Ishikawa (cell line): ENCODE measurements at regions not wholly inside any gene's neighbourhood (a gene's known extent, or its start where the extent isn't known, plus 50 kb on each side); places are given as distances from the start of the nearest gene placed in this dataset.

Source experiments
- CEBPB ChIP-seq: IDR thresholded peaks from 2 replicates; pipeline ENCODE4 v1.6.1; 2012
- CREB1 ChIP-seq: IDR thresholded peaks from 2 replicates; pipeline ENCODE4 v1.6.1; 2012; ENCODE audit warnings: low read depth
- EP300 ChIP-seq: IDR thresholded peaks from 2 replicates; pipeline ENCODE4 v1.6.1; 2012; ENCODE audit warnings: borderline replicate concordance
- FOXM1 ChIP-seq: IDR thresholded peaks from 2 replicates; pipeline ENCODE4 v1.6.1; 2012; ENCODE audit warnings: low read depth, borderline replicate concordance
- RAD21 ChIP-seq: IDR thresholded peaks from 2 replicates; pipeline ENCODE4 v1.6.1; 2012; ENCODE audit warnings: low read depth
- TAF1 ChIP-seq: IDR thresholded peaks from 2 replicates; pipeline ENCODE4 v1.6.1; 2012; ENCODE audit warnings: low read depth, mild to moderate bottlenecking
- TCF12 ChIP-seq: IDR thresholded peaks from 2 replicates; pipeline ENCODE4 v1.6.1; 2012; ENCODE audit warnings: low read depth
- TEAD4 ChIP-seq: IDR thresholded peaks from 2 replicates; pipeline ENCODE4 v1.6.1; 2012
- USF1 ChIP-seq: IDR thresholded peaks from 2 replicates; pipeline ENCODE4 v1.6.1; 2012
- YY1 ChIP-seq: IDR thresholded peaks from 2 replicates; pipeline ENCODE4 v1.6.1; 2012; ENCODE audit warnings: low read depth
- TF ChIP-seq, protein P1 (sequence below): IDR thresholded peaks from 2 replicates; pipeline ENCODE4 v1.6.1; 2012; ENCODE audit warnings: low read depth, mild to moderate bottlenecking

GRCh38 chr15:25065876-25066275 lies 111.1 kb downstream of the SNRPN start:
- TF ChIP-seq, protein P1, sequence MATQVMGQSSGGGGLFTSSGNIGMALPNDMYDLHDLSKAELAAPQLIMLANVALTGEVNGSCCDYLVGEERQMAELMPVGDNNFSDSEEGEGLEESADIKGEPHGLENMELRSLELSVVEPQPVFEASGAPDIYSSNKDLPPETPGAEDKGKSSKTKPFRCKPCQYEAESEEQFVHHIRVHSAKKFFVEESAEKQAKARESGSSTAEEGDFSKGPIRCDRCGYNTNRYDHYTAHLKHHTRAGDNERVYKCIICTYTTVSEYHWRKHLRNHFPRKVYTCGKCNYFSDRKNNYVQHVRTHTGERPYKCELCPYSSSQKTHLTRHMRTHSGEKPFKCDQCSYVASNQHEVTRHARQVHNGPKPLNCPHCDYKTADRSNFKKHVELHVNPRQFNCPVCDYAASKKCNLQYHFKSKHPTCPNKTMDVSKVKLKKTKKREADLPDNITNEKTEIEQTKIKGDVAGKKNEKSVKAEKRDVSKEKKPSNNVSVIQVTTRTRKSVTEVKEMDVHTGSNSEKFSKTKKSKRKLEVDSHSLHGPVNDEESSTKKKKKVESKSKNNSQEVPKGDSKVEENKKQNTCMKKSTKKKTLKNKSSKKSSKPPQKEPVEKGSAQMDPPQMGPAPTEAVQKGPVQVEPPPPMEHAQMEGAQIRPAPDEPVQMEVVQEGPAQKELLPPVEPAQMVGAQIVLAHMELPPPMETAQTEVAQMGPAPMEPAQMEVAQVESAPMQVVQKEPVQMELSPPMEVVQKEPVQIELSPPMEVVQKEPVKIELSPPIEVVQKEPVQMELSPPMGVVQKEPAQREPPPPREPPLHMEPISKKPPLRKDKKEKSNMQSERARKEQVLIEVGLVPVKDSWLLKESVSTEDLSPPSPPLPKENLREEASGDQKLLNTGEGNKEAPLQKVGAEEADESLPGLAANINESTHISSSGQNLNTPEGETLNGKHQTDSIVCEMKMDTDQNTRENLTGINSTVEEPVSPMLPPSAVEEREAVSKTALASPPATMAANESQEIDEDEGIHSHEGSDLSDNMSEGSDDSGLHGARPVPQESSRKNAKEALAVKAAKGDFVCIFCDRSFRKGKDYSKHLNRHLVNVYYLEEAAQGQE, result no peak
- no peak for TF ChIP-seq RAD21
- TF ChIP-seq CEBPB, result no peak
- TF ChIP-seq TEAD4, result no peak
- TF ChIP-seq TAF1, result no peak
- TF ChIP-seq TCF12, result no peak
- TF ChIP-seq CREB1, result no peak
- TF ChIP-seq YY1, result no peak
- no peak for TF ChIP-seq FOXM1
- no peak for TF ChIP-seq EP300
- TF ChIP-seq USF1, result no peak
